H54 (cell line): ENCODE measurements at regions not wholly inside any gene's neighbourhood (a gene's known extent, or its start where the extent isn't known, plus 50 kb on each side); places are given as distances from the start of the nearest gene placed in this dataset.
"Not testable (repeated sequence)": the region's sequence is repeated elsewhere in the genome, so short reads cannot be mapped to it uniquely, and the experiment has no call there.

Experiments used
- DNase-seq: peaks from one replicate; pipeline ENCODE4 v3.0.0; 2011; ENCODE audit warnings: low spot score, mixed read lengths; ENCODE audit not compliant: insufficient read length
- FAIRE-seq: peaks from 3 replicates; lab custom pipeline; 2011; peaks lifted over from hg19 to GRCh38; lab: Jason Lieb, UNC
- POLR2A ChIP-seq: IDR thresholded peaks from 2 replicates; pipeline ENCODE4 v1.6.1; 2011; ENCODE audit warnings: low read depth, mild to moderate bottlenecking, low read length

DNA sequence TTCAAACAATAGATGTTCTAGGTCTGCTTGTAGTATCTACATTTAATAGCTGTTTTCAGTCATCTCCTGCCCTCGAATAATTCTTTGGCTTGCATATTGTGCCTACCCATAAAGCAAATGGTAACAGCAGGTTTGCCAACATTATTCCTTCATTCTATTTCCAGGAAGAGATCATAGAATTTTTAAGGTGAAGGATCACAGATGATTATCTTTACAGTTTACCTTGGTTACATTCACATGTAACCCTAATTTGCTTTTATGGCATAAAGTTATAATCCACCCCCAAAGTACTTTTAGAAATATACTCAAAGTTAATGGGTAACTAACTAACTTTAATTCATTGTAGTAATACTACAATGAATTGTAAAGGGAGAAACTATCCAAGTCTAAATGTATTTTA is 315.5 kb downstream of the NSUN3 start:
- no peak for DNase-seq
- no peak for TF ChIP-seq POLR2A
- no peak for FAIRE-seq

DNA sequence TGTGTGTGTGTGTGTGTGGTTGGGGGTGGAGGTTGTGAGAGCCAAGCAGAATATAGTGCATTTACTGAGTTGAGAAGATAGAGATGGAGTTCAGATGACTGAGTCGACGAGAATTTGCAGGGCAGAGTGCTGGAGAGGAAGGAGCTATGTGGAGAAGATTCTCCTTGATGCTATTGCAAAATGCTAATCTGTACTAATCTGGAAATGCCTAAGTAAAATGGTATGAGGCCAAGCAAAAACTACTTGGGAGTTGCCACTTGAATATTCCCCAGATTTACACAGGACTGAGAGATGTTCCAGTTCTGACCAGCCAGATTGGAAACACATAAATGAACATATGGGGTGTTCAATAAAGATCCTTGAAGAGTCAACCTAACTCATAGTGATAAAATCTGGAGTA is 316.4 kb downstream of the NSUN3 start:
- DNase-seq (no peak), FAIRE-seq (no peak)
- no peak for TF ChIP-seq POLR2A

GRCh38 chr3:94394885-94395284 is 332.0 kb downstream of the NSUN3 start:
- DNase-seq (no peak), FAIRE-seq (no peak)
- TF ChIP-seq POLR2A, result no peak

GRCh38 chr3:94395851-94396250 is 333.0 kb downstream of the NSUN3 start:
- TF ChIP-seq POLR2A, result no peak
- DNase-seq (no peak), FAIRE-seq (no peak)

DNA sequence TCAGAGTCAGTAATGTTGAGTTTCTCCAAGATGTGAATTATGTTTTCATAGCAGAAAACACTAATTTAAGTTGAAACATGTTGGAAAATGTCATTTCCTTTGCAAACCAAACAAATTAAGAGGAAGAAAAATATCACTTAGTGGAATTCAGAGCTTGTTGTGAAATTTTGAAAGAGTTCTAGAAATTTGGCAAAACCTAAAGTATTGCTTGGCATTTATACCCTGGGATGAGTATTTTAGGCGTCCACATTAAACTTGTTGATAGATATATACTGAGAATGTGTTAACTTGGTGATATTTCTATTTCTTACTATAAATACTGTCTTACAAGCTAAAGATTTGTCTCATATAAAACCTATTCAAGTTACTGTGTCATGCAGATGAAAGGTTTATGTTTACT is 335.2 kb downstream of the NSUN3 start:
- DNase-seq, result no peak
- FAIRE-seq, result no peak
- TF ChIP-seq POLR2A, result no peak

DNA sequence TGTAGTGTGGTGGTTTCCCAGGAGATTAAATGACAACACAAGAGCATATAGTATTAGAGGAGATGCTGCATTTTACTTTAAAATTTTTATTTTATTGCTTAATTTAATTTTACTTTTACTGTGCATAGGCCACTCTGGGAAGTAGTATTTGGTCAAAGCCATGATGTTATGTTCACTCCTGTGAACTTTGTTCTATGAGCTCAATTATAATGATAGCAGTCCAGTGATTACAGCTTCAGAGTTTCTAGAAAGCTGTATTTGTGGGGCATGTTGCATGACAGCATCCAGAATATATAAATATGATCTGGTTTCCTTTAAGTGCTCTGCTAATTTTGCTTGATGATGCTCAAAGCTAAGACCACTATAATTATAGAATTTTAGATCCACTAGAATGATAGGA is 338.6 kb downstream of the NSUN3 start:
- no peak for TF ChIP-seq POLR2A
- DNase-seq (no peak), FAIRE-seq (no peak)

- no peak for TF ChIP-seq POLR2A
- DNase-seq (no peak), FAIRE-seq (no peak)
Measured at GRCh38 chr3:94402126-94402525, 339.3 kb downstream of the NSUN3 start.

DNA sequence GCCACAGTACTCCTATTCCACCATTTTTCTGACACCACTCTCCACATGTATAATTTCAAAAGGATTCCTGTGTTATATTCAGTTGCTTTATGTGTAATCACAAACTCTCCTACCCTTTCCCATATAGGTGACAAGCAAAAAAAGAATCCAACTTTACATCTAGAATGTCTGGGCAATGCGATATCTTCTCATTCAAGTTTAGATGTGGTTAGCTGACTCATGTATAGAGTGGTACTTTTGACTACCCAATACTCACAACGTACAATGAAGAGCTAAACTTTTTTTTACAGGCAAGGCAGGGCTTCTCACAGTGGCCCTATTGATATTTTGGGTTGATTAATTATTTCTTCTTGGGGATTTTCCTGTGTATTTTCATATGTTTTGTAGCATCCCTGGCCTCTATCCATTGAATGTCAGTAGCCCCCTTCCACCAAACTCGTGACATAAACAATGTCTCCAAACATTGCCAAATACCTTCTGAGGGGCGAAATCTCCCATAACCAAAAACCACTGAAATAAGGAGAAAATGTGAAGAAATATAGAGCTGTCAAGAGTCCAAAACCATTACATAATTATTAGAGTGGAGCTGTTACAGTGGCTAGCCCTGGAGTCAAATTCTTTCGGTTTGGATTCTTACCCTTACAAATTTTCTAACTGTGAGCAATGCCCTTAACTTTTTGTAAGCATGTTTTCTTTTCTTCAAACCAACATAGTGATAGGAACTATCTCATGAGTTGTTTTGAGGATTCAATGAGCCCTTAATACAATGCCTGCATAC is 342.6 kb downstream of the NSUN3 start:
- DNase-seq, result no peak
- no peak for TF ChIP-seq POLR2A
- FAIRE-seq, result peak; percentile 86

GRCh38 chr3:94406595-94406994 is 343.7 kb downstream of the NSUN3 start:
- no peak for FAIRE-seq
- TF ChIP-seq POLR2A, result no peak
- no peak for DNase-seq

DNA sequence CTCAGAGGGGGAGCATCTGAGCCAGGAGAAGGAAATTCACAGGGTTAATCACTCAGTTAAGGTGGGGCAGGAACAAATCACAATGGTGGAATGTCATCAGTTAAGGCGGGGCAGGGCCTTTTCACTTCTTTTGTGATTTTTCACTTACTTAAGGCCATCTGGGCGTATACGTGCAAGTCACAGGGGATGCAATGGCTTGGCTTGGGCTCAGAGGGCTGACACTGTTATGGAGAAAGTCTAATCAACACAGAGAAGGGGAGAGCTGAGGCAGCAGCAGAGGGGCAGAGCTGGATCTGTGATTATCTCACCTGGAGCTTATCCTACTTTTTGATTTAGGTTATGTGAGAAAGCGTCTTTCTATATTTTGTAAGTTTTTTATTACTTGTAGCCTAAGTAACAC is 350.1 kb downstream of the NSUN3 start:
- not testable (repeated sequence) for FAIRE-seq, DNase-seq

- FAIRE-seq, result peak; percentile 86
- DNase-seq, result no peak
- TF ChIP-seq POLR2A, result no peak
Measured at GRCh38 chr3:94413336-94414108, 350.7 kb downstream of the NSUN3 start.

- no peak for FAIRE-seq
- DNase-seq, result no peak
- no peak for TF ChIP-seq POLR2A
Measured at GRCh38 chr3:94414418-94414817, 351.6 kb downstream of the NSUN3 start.

- FAIRE-seq (peak; percentile 61), DNase-seq (no peak)
- TF ChIP-seq POLR2A, result no peak
Measured at GRCh38 chr3:94416768-94417167, 353.9 kb downstream of the NSUN3 start.

DNA sequence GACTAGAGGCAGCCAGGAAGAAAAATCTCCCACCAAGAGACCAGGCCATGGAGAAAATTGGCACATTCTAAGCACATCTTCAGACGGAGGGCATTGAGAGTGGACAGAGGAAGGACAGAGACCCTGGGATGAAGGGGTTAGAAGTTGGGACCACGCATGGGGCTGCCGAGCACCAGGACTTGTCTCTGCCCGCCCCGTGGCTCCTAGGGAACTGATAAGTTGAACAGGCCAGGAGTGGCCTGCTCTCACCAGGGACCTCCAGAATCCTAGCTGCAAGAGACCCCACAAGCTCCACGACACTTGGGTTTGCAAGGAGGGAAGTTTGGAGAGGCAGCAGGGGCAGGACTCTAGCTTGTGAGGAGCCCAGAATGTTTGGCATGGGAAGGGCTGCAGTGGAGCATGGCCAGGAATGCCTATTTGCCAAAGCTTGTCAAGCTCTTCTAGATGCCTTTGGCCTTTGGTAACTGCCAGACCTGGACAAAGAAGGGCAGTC is 355.1 kb downstream of the NSUN3 start:
- TF ChIP-seq POLR2A, result no peak
- DNase-seq, result no peak
- FAIRE-seq, result no peak
